H1 (cell line): ENCODE measurements at regions not wholly inside any gene's neighbourhood (a gene's known extent, or its start where the extent isn't known, plus 50 kb on each side); places are given as distances from the start of the nearest gene placed in this dataset.

Experiments
- BRCA1 ChIP-seq: IDR thresholded peaks from 2 replicates; pipeline ENCODE4 v1.6.1; 2012; ENCODE audit warnings: low read depth, low read length, improper control_type of control experiment
- CHD1 ChIP-seq: IDR thresholded peaks from 2 replicates; pipeline ENCODE4 v1.6.1; 2012; ENCODE audit warnings: low read depth, low read length, improper control_type of control experiment
- FOSL1 ChIP-seq: IDR thresholded peaks from 2 replicates; pipeline ENCODE4 v1.6.1; 2011; ENCODE audit warnings: mild to moderate bottlenecking, low read depth, low read length, moderate library complexity; ENCODE audit not compliant: insufficient read depth
- POLR2AphosphoS5 ChIP-seq: IDR thresholded peaks from 2 replicates; pipeline ENCODE4 v1.6.1; 2011; ENCODE audit warnings: low read depth, low read length
- RXRA ChIP-seq: IDR thresholded peaks from 2 replicates; pipeline ENCODE4 v1.6.1; 2011; ENCODE audit warnings: low read depth, mild to moderate bottlenecking, low read length, moderate library complexity; ENCODE audit not compliant: insufficient read depth
- SP1 ChIP-seq: IDR thresholded peaks from 2 replicates; pipeline ENCODE4 v1.6.1; 2011; ENCODE audit warnings: low read depth, low read length
- TEAD4 ChIP-seq: IDR thresholded peaks from 2 replicates; pipeline ENCODE4 v1.6.1; 2012; ENCODE audit warnings: low read depth, low read length, inconsistent platforms, mixed read lengths

GRCh38 chr16:51640196-51640595, 489.1 kb upstream of the SALL1 start (continued):
- no peak for TF ChIP-seq BRCA1
- no peak for TF ChIP-seq CHD1
- TF ChIP-seq TEAD4, result peak; percentile 46; the same call in 1 of the 2 replicates
- TF ChIP-seq RXRA, result no peak
- TF ChIP-seq SP1, result no peak
- TF ChIP-seq POLR2AphosphoS5, result no peak
- no peak for TF ChIP-seq FOSL1
